GM21737 (cell line): ENCODE measurements at regions not wholly inside any gene's neighbourhood (a gene's known extent, or its start where the extent isn't known, plus 50 kb on each side); places are given as distances from the start of the nearest gene placed in this dataset.
"Not testable (repeated sequence)": the region's sequence is repeated elsewhere in the genome, so short reads cannot be mapped to it uniquely, and the experiment has no call there.

ENCODE experiments used
- ATAC-seq: cut with Tn5 transposase; IDR thresholded peaks from one replicate; pipeline ENCODE4 v1.9.1; 2021; ENCODE audit warnings: mild to moderate bottlenecking, moderate library complexity; ENCODE audit not compliant: unreplicated experiment

DNA sequence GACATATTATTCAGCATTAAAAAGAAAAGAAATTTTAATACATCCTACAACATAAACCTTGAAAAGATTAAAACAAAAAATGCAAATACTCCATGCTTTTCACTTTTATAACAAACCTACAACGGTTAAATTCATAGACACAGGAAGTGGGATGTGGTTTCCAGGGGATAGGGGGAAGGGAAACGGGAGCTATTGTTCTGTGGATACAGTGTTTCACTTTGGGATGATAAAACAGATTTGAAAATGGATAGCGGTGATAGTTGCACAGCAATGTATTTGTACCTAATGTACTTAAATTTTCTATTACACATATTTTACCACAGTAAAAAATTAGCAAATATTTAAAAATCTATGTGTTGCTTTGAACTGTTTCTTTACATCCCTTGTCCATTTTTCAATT lies 368.0 kb downstream of the CDY2B start:
- ATAC-seq, result not testable (repeated sequence)

DNA sequence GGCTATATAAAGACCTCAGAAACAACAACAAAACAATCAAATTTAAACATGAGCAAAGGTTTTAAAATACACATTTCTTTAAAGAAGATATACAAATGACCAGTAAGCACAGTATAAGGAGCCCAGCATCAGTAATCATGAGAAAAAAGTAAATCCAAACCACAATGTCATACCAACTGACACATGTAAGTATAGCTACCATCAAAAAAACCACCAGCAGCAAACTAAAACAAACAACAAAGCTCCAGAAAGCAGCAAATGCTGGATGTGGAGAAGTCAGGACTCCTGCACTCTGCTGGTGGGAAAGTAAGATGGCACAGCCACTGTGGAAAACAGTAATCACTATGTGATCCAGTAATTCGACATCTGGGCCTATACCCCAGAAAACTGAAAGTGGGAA lies 368.5 kb downstream of the CDY2B start:
- not testable (repeated sequence) for ATAC-seq

DNA sequence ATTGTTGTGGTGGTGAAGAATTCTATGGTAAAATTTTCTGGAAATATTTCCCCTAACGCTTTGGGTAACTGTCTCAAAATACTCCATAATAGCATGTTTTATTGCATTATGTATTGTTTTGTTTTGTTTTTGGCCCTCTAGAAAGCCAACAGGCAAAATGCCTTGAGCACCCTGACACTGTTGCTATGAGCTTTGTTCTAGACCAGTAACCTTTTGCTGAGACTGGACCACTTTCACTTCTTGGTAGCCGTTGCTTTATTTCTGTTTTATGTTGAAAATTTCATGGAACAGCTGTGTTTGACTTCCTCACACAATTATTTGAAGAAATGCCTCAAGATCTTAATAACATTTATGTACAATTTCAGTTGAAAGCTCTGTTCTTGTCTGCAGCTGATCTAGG lies 374.2 kb downstream of the CDY2B start:
- not testable (repeated sequence) for ATAC-seq

DNA sequence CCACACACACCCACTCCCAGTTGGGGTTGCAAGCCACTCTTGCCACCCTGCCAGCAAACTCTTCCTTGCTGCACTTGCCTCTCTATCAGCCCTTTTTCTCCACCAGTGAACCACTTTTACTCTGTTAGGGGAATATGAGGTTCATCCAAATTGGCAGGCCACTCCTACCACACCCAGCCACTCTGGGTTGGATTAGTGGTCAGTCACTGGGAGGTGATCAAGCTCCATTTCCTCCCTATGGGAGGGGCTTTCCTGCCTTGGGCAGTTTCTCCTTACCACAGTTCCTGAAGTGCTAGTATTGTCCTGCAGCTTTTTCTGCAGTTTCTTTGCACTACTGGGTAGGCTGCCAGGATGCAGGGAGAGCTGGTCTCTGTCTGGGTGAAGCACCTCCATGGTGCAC lies 395.3 kb downstream of the CDY2B start:
- ATAC-seq, result not testable (repeated sequence)

DNA sequence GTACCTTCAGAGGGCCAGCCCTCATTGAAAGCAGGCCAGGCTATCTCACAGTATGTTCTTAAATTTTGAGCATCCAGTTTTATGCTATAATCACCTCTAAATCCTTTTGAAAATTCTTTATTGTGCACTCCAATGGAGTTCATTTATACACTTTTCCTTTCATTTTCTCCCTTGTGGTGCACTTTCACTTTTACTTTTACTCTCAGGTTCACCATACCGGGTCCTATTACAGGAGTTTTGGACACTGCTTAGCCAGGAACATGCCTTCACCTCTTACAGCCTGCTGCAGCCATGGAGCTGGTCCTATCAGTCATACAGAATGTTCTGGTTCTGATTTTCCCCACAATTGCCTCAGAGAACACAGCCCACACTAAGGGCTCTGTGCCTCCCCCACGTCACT lies 395.9 kb downstream of the CDY2B start:
- peak; percentile 77 for ATAC-seq

DNA sequence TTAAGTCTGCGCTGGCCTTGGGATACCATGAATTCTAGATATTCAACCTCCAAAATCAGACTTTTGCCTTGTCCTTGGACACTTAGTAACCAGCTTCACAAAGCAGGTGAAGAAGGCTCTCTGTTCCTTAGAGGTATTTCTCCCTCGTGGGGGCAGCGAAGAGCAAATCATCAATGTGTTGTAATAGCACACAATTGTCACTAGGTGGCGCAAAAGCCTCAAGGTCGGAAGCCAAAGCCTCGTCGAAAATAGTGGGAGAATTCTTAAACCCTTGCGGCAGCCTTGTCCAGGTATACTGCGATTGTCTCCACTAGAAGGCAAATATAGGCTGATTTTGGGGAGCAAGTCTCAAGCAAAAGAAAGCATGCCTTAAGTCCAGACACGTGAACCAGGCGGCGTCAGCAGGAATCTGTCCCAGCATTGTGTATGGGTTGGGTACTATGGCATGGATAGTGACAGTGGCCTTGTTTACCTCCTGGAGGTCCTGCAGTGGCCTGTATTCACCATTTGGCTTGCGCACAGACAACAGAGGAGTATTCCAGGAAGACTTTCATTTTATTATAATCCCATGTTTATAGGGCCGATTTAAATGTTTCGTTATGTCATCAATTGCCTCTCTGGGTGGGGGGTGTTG lies 398.5 kb downstream of the CDY2B start:
- ATAC-seq, result not testable (repeated sequence)

DNA sequence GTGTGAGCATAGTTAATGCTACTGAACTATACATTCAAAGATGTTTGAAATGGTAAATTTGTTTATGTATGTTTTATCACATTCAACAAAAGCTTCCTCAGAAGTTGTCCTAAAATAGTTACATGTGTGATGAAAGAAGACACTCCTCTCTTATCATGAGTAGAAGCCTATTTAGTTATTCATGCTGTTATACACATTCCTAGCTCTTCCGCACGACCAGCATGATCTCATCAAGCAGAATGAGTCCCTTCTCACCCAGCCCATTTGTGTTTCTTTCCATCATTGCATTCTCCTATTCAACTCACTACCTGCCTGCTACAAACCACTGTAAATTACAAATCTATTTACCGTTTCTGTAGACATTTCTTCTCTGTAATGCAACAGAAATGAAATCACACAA lies 408.0 kb downstream of the CDY2B start:
- not testable (repeated sequence) for ATAC-seq

GRCh38 chrY:17459753-17460152 lies 420.3 kb downstream of the CDY2B start:
- ATAC-seq, result peak; percentile 64

- ATAC-seq, result no peak
Measured at GRCh38 chrY:17430570-17431166, 449.4 kb downstream of the CDY2B start.

DNA sequence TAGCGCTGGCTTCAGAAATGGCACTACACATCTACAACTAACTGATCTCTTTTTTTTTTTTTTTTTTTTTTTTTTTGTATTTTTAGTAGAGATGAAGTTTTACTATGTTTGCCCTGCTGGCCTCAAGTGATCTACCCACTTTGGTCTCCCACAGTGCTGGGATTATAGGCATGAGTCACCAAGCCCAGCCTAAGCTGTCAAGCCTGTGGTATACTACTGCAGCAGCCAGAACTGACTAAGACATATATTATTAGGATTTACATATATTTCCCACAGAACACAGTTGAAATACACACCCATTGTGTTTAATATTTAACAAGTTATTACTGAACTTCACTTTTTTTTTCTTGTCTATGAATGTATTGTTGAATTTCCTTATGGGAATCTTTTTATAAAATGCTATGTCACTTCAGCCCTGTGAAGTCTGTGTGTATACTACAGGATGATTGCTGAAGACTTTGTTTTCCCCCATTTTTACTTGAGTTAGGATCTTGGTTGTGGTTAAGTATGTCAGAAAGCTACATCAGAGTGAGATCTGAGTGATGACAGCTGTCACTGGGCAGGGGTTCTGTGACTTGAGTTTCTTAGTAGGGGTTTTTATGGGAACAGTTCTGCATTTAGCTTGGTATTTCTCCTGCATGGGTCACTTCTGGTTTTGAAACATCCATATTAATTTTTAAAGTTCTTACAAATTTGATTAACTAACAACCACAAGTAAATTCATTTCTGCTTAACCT lies 481.5 kb downstream of the CDY2B start:
- no peak for ATAC-seq

DNA sequence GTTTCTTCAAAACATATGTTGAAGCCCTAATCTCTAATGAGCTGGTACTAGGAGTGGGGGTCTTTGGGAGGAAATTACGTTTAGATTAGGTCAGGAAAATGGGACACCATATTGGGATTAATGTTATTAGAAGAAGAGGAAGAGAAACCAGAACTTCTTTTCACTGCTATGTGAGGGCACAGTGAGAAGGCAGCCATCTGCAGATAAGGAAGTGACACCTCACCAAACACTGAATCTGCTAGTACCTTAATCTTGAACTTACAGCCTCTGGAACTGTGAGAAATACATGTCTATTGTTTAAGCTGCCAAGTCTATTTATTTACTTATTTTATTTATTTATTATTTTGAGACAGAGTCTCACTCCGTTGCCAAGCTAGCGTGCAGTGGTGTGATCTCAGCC lies 482.4 kb downstream of the CDY2B start:
- ATAC-seq, result no peak

GRCh38 chrY:17381431-17382070 lies 498.5 kb downstream of the CDY2B start:
- no peak for ATAC-seq

GRCh38 chrY:17378326-17378725 lies 501.7 kb downstream of the CDY2B start:
- no peak for ATAC-seq

DNA sequence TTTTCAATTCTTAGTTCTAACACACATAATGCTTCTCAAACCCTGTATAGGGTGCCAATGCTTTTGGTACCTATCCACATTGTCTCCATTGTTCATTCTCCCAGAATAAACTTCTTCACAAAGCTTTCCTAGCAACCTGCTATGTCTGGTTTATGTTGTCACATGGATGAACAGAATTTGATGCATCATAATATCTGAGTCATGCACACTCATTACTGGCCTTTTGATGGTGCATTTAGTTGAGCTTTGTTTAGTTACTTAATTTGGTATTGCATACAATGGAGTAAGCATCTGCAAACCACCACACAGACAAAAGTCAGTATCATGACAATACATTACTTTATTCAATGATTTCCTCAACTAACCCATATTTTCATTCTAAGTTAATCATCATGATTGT lies 511.6 kb downstream of the CDY2B start:
- no peak for ATAC-seq

DNA sequence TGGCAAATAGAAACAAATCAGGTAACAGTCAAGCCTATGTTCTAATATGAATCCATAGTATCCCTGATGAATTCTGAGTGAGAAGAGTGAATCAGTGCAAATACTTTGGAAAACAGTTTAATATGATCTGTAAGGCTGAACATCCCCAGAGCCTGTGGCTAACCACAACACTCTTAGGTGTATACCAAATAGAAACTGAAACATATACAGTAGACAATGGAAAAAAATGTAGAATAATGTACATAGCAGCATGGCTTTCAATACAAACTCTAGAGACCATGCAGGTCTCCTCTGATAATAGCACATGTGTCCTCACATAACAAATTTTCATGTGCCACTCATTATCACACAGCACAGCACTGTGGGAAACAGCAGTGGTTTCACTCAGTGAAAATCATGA lies 513.6 kb downstream of the CDY2B start:
- ATAC-seq, result no peak

DNA sequence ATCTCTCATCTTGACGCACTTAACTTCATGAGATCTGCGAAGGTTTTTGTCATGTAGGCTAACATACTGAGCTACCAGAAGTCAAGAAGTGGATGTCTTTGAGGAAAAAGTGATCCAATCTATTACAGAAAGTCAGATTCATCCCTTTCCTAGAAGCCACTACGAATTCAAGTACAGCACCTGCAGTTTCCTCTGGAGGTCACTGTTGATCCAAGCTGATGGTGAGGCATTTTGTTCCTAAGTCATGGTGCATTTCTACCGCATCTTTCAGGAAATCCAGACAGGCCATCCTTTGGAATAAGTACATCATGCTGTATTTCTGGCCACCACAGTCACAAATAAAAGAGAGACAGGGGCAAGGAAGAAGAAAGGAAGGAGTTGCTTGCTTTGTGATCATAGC lies 541.0 kb downstream of the CDY2B start:
- ATAC-seq, result no peak

DNA sequence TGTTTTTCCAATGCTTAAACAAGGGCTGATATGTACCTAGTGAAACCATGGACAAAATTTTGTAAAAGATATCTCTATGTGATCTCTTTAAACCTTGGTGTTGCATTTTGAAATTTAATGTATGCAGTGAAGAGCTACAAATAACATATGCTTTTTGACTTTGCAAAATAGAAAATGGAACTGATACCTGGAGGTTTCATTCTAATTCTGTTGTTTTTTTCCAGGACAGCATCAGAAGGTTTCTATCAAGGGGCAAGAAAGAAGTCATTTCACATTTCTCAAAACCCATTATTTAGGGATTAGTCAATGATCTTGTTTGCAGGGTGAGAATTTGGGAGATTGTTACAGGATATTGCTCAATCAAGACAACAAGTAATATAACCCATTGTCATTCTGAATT lies 549.3 kb downstream of the CDY2B start:
- ATAC-seq, result no peak

- ATAC-seq, result no peak
Measured at GRCh38 chrY:17319916-17320315, 560.1 kb downstream of the CDY2B start.

- no peak for ATAC-seq
Measured at GRCh38 chrY:17318631-17319030, 561.4 kb downstream of the CDY2B start.

DNA sequence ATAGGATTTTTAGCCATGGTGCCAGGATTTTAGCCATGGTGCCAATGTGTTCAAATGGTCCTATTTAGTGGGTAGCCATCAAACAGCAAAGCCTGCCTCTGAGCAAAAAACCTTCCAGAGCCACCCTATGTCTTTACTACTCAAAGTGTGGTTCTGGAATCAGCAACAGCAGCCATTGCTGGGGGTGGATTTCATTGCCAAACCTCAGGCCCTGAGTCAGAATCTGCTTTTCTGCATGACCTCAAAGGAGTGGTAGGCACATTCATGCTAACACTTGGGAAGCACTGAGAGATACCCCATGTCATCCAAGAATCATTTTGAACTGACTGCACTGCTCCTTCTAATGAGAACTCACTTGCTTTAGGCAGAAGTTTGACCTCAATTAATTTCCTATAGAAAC lies 603.0 kb downstream of the CDY2B start:
- ATAC-seq, result no peak

GRCh38 chrY:17259497-17259896 lies 620.5 kb downstream of the CDY2B start:
- no peak for ATAC-seq

GRCh38 chrY:17238406-17238805 lies 641.6 kb downstream of the CDY2B start:
- no peak for ATAC-seq
